COLO829 (cell line): ENCODE measurements at regions not wholly inside any gene's neighbourhood (a gene's known extent, or its start where the extent isn't known, plus 50 kb on each side); places are given as distances from the start of the nearest gene placed in this dataset.
"Not testable (repeated sequence)": the region's sequence is repeated elsewhere in the genome, so short reads cannot be mapped to it uniquely, and the experiment has no call there.

Source experiments
- DNase-seq: peaks from one replicate; pipeline ENCODE4 v3.0.0; 2012; ENCODE audit warnings: low spot score

- no peak for DNase-seq
Observed at GRCh38 chr16:24624102-24624501, 84.7 kb downstream of the RBBP6 start.

GRCh38 chr16:24626256-24626655, 86.9 kb downstream of the RBBP6 start:
- DNase-seq: no peak

GRCh38 chr16:24634919-24635318, 94.5 kb upstream of the TNRC6A start:
- no peak for DNase-seq

- DNase-seq: peak; percentile 88
Observed at GRCh38 chr16:24635900-24636610, 93.4 kb upstream of the TNRC6A start.

GRCh38 chr16:24639769-24640168, 89.7 kb upstream of the TNRC6A start:
- no peak for DNase-seq

- DNase-seq: no peak
Observed at GRCh38 chr16:24643489-24643888, 86.0 kb upstream of the TNRC6A start.

GRCh38 chr16:24645739-24646645, 83.5 kb upstream of the TNRC6A start:
- DNase-seq: peak; percentile 93

- DNase-seq: no peak
Observed at GRCh38 chr16:24646646-24646995, 82.8 kb upstream of the TNRC6A start.

GRCh38 chr16:24652209-24652712, 77.2 kb upstream of the TNRC6A start:
- DNase-seq: no peak

- no peak for DNase-seq
Observed at GRCh38 chr16:24652803-24653202, 76.6 kb upstream of the TNRC6A start.

- no peak for DNase-seq
Observed at GRCh38 chr16:24653725-24654124, 75.7 kb upstream of the TNRC6A start.

- not testable (repeated sequence) for DNase-seq
Observed at GRCh38 chr16:24665942-24666341, 63.5 kb upstream of the TNRC6A start.

GRCh38 chr16:24667244-24667764, 62.1 kb upstream of the TNRC6A start:
- no peak for DNase-seq

GRCh38 chr16:24668481-24669061, 60.9 kb upstream of the TNRC6A start:
- DNase-seq: peak; percentile 73

GRCh38 chr16:24670623-24671454, 58.6 kb upstream of the TNRC6A start:
- DNase-seq: no peak

- no peak for DNase-seq
Observed at GRCh38 chr16:24671455-24671954, 57.9 kb upstream of the TNRC6A start.

GRCh38 chr16:24673155-24673554, 56.3 kb upstream of the TNRC6A start:
- DNase-seq: no peak

- no peak for DNase-seq
Observed at GRCh38 chr16:24674877-24675276, 54.6 kb upstream of the TNRC6A start.

GRCh38 chr16:24677388-24677787, 52.1 kb upstream of the TNRC6A start:
- no peak for DNase-seq
